ENCODE measurements at regions not wholly inside any gene's neighbourhood (a gene's known extent, or its start where the extent isn't known, plus 50 kb on each side); places are given as distances from the start of the nearest gene placed in this dataset.

DNA sequence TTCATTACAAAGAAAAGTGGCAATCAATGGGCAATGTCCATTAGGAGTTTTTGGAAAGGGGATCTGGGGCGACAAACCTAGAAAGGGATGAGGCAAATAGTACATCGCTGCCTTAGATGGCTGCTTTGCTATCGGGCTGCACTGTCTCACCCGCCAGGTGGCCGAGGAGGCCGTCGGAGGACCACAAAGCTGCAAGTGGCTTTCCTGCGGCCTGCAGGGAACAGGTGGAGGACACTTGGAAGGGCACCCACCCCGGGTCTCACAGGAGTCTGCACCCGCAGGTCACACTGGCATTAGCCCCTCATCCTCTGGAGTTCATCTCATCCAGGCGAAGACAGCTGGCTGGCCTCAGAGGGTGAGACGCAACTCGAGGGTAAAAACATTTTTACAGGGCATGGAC is 1392.5 kb downstream of the AACS start:
- TF ChIP-seq POLR2A (IDR thresholded peaks at IDR 0.05), result no peak
- TF ChIP-seq, protein P1, sequence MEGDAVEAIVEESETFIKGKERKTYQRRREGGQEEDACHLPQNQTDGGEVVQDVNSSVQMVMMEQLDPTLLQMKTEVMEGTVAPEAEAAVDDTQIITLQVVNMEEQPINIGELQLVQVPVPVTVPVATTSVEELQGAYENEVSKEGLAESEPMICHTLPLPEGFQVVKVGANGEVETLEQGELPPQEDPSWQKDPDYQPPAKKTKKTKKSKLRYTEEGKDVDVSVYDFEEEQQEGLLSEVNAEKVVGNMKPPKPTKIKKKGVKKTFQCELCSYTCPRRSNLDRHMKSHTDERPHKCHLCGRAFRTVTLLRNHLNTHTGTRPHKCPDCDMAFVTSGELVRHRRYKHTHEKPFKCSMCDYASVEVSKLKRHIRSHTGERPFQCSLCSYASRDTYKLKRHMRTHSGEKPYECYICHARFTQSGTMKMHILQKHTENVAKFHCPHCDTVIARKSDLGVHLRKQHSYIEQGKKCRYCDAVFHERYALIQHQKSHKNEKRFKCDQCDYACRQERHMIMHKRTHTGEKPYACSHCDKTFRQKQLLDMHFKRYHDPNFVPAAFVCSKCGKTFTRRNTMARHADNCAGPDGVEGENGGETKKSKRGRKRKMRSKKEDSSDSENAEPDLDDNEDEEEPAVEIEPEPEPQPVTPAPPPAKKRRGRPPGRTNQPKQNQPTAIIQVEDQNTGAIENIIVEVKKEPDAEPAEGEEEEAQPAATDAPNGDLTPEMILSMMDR (IDR thresholded peaks at IDR 0.05), result no peak
- intact Hi-C loops (cut with DNase I), result no loop called here
- Histone ChIP-seq H3K27me3 (no peaks in the 10 kb centered on the region), H3K4me3 (no peak overlapping the region), H3K4me1 (no peaks in the 10 kb centered on the region), H3K36me3 (no peaks in the 10 kb centered on the region), H3K9me3 (no peaks in the 10 kb centered on the region), H3K27ac (no peak overlapping the region)
- DNase-seq (no peak), ATAC-seq (no peak)
- 78 to 91% (median 87%) methylated on average over 13 of the region's 13 CpGs for WGBS, 4 donors

DNA sequence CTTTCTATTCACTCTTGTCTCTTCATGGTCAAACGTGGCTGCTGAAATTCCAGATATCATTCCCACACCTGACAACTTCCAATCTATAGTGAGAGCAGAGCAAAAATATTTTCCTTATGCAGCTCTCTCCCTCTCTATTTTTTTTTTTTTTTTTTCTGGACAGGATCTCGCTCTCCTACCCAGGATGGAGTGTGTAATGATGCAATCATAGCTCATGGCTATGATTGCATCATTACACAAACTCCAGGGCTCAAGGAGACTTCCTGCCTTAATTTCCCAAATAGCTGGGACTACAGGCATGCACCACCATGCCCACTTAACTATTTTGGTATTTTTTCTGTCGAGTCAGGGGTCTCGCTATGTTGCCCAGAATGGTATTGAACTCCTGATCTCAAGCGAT is 1398.9 kb downstream of the AACS start:
- Histone ChIP-seq H3K27me3 (no peaks in the 10 kb centered on the region), H3K36me3 (no peaks in the 10 kb centered on the region), H3K9me3 (no peaks in the 10 kb centered on the region), H3K4me3 (no peak overlapping the region), H3K4me1 (no peaks in the 10 kb centered on the region), H3K27ac (no peak overlapping the region)
- TF ChIP-seq, protein P1 (IDR thresholded peaks at IDR 0.05), result no peak
- TF ChIP-seq POLR2A (IDR thresholded peaks at IDR 0.05), result no peak
- 70 to 78% (median 74%) methylated on average over 5 of the region's 5 CpGs for WGBS, 4 donors
- DNase-seq (no peak), ATAC-seq (no peak)
- intact Hi-C loops (cut with DNase I), result no loop called here

DNA sequence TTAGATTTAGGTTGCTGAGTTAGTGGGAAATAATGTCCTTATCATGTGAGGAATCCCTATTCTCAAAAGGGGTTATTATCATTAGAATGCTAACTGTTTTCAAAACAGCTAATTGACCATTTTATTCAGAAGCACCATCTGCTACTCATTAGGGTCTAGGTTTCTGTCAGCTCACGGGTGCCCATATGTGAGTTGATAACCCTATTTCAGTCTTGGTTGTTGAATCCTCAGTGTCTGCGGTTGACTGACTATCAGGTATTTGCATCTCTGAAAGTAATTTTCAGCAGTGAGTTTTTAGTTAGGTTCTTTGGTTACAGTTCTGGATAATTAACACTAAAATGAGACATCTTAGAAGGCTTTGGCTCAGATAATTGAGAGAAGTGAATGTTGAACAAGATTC is 1404.0 kb downstream of the AACS start:
- TF ChIP-seq, protein P1 (IDR thresholded peaks at IDR 0.05), result no peak
- no peak for TF ChIP-seq POLR2A (IDR thresholded peaks at IDR 0.05)
- no peak for DNase-seq
- ATAC-seq, result no peak
- H3K27ac ChIP-seq, result no peak overlapping the region
- no peaks in the 10 kb centered on the region for H3K4me1 ChIP-seq
- intact Hi-C loops (cut with DNase I), result no loop called here
- H3K27me3 ChIP-seq, result no peaks in the 10 kb centered on the region
- H3K4me3 ChIP-seq, result no peak overlapping the region
- WGBS, 4 donors, result 80 to 93% (median 85%) methylated on average over 2 of the region's 2 CpGs
- H3K9me3 ChIP-seq, result peaks cover 0 to 18% (median 8%) of the 10 kb centered on the region in 12 donors
- no peaks in the 10 kb centered on the region for H3K36me3 ChIP-seq

DNA sequence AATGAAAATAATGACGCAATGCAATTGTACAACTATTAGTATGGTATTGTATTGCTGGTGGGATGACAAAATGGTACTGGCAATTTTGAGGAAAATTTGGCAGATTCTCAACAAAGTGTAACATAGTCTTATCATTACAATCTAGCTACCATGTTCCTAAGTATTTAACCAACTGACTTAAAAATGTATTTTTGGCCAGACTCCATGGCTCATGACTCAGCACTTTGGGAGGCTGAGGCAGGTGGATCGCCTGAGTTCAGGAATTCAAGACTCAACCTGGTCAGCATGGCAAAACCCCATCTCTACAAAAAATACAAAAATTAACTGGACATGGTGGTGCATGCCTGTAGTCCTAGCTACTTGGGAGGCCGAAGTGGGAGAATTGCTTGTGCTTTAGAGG is 1409.5 kb downstream of the AACS start:
- peaks cover 0 to 34% (median 8%) of the 10 kb centered on the region in 12 donors for H3K9me3 ChIP-seq
- TF ChIP-seq POLR2A (IDR thresholded peaks at IDR 0.05), result no peak
- TF ChIP-seq, protein P1 (IDR thresholded peaks at IDR 0.05), result no peak
- intact Hi-C loops (cut with DNase I), result no loop called here
- WGBS, 4 donors, result 78 to 89% (median 88%) methylated on average over 3 of the region's 3 CpGs
- no peak overlapping the region for H3K27ac ChIP-seq
- ATAC-seq (no peak), DNase-seq (no peak)
- no peak overlapping the region for H3K4me3 ChIP-seq
- H3K27me3 ChIP-seq, result no peaks in the 10 kb centered on the region
- no peaks in the 10 kb centered on the region for H3K36me3 ChIP-seq
- H3K4me1 ChIP-seq, result no peaks in the 10 kb centered on the region

Measured in heart left ventricle (tissue), 16 donors.